ENCODE measurements at regions not wholly inside any gene's neighbourhood (a gene's known extent, or its start where the extent isn't known, plus 50 kb on each side); places are given as distances from the start of the nearest gene placed in this dataset.

- CTCF ChIA-PET: no interaction called here
Observed at GRCh38 chr18:61019338-61020301, 313.6 kb upstream of the CDH20 start.

GRCh38 chr18:61025596-61025995 lies 307.6 kb upstream of the CDH20 start:
- Mint-ChIP-seq H3K27me3 (no peaks in the 10 kb centered on the region), H3K4me1 (no peaks in the 10 kb centered on the region), H3K27ac (no peak overlapping the region), H3K4me3 (no peak overlapping the region), H3K36me3 (peaks cover 0 to 2% (median 0%) of the 10 kb centered on the region in 3 donors), H3K9me3 (peaks cover 4 to 32% (median 12%) of the 10 kb centered on the region in 5 donors)
- Histone ChIP-seq H3K27ac (ENCODE audit: low read depth, low read length) (no peak overlapping the region), H3K4me3 (ENCODE audit: low read length) (no peak overlapping the region), H3K4me1 (ENCODE audit: insufficient read depth, low read length) (no peaks in the 10 kb centered on the region), H3K9me3 (ENCODE audit: low read length) (no peaks in the 10 kb centered on the region), H3K27me3 (ENCODE audit: insufficient read depth, low read length, poor library complexity, severe bottlenecking) (no peaks in the 10 kb centered on the region), H3K36me3 (ENCODE audit: insufficient read depth, low read length) (no peaks in the 10 kb centered on the region)
- no peak for DNase-seq
- POLR2A ChIA-PET: no interaction called here
- CTCF ChIA-PET: no interaction called here

More at GRCh38 chr18:61019338-61020301, 313.6 kb upstream of the CDH20 start:
- POLR2A ChIA-PET: no interaction called here
- Mint-ChIP-seq H3K27me3 (no peaks in the 10 kb centered on the region), H3K27ac (no peak overlapping the region), H3K4me3 (no peak overlapping the region), H3K9me3 (peaks cover 5 to 18% (median 16%) of the 10 kb centered on the region in 5 donors), H3K4me1 (no peaks in the 10 kb centered on the region), H3K36me3 (peaks cover 0 to 2% (median 0%) of the 10 kb centered on the region in 3 donors)
- no peak overlapping the region for H3K4me3 ChIP-seq (ENCODE audit: low read length)
- H3K27me3 ChIP-seq (ENCODE audit: insufficient read depth, low read length, poor library complexity, severe bottlenecking): no peaks in the 10 kb centered on the region
- no peak overlapping the region for H3K27ac ChIP-seq (ENCODE audit: low read depth, low read length)
- no peaks in the 10 kb centered on the region for H3K9me3 ChIP-seq (ENCODE audit: low read length)
- no peaks in the 10 kb centered on the region for H3K4me1 ChIP-seq (ENCODE audit: insufficient read depth, low read length)
- H3K36me3 ChIP-seq (ENCODE audit: insufficient read depth, low read length): no peaks in the 10 kb centered on the region
- DNase-seq: no peak

GRCh38 chr18:61031626-61032025 lies 301.6 kb upstream of the CDH20 start:
- Mint-ChIP-seq H3K4me1 (no peaks in the 10 kb centered on the region), H3K27ac (no peak overlapping the region), H3K4me3 (no peak overlapping the region), H3K9me3 (peaks cover 0 to 21% (median 4%) of the 10 kb centered on the region in 5 donors), H3K27me3 (no peaks in the 10 kb centered on the region), H3K36me3 (no peaks in the 10 kb centered on the region)
- ChIA-PET POLR2A (no interaction called here), CTCF (no interaction called here)
- Histone ChIP-seq H3K36me3 (ENCODE audit: insufficient read depth, low read length) (no peaks in the 10 kb centered on the region), H3K27ac (ENCODE audit: low read depth, low read length) (no peak overlapping the region), H3K4me3 (ENCODE audit: low read length) (no peak overlapping the region), H3K9me3 (ENCODE audit: low read length) (no peaks in the 10 kb centered on the region), H3K27me3 (ENCODE audit: insufficient read depth, low read length, poor library complexity, severe bottlenecking) (no peaks in the 10 kb centered on the region), H3K4me1 (ENCODE audit: insufficient read depth, low read length) (no peaks in the 10 kb centered on the region)
- no peak for DNase-seq

GRCh38 chr18:61034580-61034979 lies 298.6 kb upstream of the CDH20 start:
- H3K36me3 Mint-ChIP-seq: no peaks in the 10 kb centered on the region
- CTCF ChIA-PET: no interaction called here
- H3K27me3 ChIP-seq (ENCODE audit: insufficient read depth, low read length, poor library complexity, severe bottlenecking): no peaks in the 10 kb centered on the region
- H3K27ac ChIP-seq (ENCODE audit: low read depth, low read length): no peak overlapping the region
- POLR2A ChIA-PET: no interaction called here
- H3K4me1 ChIP-seq (ENCODE audit: insufficient read depth, low read length): no peaks in the 10 kb centered on the region
- DNase-seq: no peak
- H3K4me1 Mint-ChIP-seq: no peaks in the 10 kb centered on the region
- no peak overlapping the region for H3K27ac Mint-ChIP-seq
- no peak overlapping the region for H3K4me3 ChIP-seq (ENCODE audit: low read length)
- no peaks in the 10 kb centered on the region for H3K36me3 ChIP-seq (ENCODE audit: insufficient read depth, low read length)
- no peak overlapping the region for H3K4me3 Mint-ChIP-seq
- H3K9me3 ChIP-seq (ENCODE audit: low read length): no peaks in the 10 kb centered on the region
- no peaks in the 10 kb centered on the region for H3K27me3 Mint-ChIP-seq
- peaks cover 0 to 14% (median 6%) of the 10 kb centered on the region in 5 donors for H3K9me3 Mint-ChIP-seq

GRCh38 chr18:61039251-61039650 lies 294.0 kb upstream of the CDH20 start:
- no peaks in the 10 kb centered on the region for H3K9me3 ChIP-seq (ENCODE audit: low read length)
- ChIA-PET CTCF (no interaction called here), POLR2A (no interaction called here)
- no peaks in the 10 kb centered on the region for H3K4me1 ChIP-seq (ENCODE audit: insufficient read depth, low read length)
- no peak overlapping the region for H3K4me3 Mint-ChIP-seq
- H3K27me3 Mint-ChIP-seq: no peaks in the 10 kb centered on the region
- H3K27ac Mint-ChIP-seq: no peak overlapping the region
- no peak for DNase-seq
- H3K36me3 ChIP-seq (ENCODE audit: insufficient read depth, low read length): no peaks in the 10 kb centered on the region
- no peaks in the 10 kb centered on the region for H3K27me3 ChIP-seq (ENCODE audit: insufficient read depth, low read length, poor library complexity, severe bottlenecking)
- H3K27ac ChIP-seq (ENCODE audit: low read depth, low read length): no peak overlapping the region
- H3K9me3 Mint-ChIP-seq: peaks cover 0 to 10% (median 3%) of the 10 kb centered on the region in 5 donors
- no peak overlapping the region for H3K4me3 ChIP-seq (ENCODE audit: low read length)
- no peaks in the 10 kb centered on the region for H3K36me3 Mint-ChIP-seq
- no peaks in the 10 kb centered on the region for H3K4me1 Mint-ChIP-seq

- no peaks in the 10 kb centered on the region for H3K4me1 ChIP-seq (ENCODE audit: insufficient read depth, low read length)
- Mint-ChIP-seq H3K36me3 (no peaks in the 10 kb centered on the region), H3K9me3 (peaks cover 0 to 28% (median 5%) of the 10 kb centered on the region in 5 donors), H3K27ac (no peak overlapping the region), H3K4me1 (no peaks in the 10 kb centered on the region), H3K27me3 (no peaks in the 10 kb centered on the region), H3K4me3 (no peak overlapping the region)
- no peaks in the 10 kb centered on the region for H3K9me3 ChIP-seq (ENCODE audit: low read length)
- ChIA-PET CTCF (no interaction called here), POLR2A (no interaction called here)
- DNase-seq: no peak
- H3K27me3 ChIP-seq (ENCODE audit: insufficient read depth, low read length, poor library complexity, severe bottlenecking): no peaks in the 10 kb centered on the region
- no peak overlapping the region for H3K27ac ChIP-seq (ENCODE audit: low read depth, low read length)
- no peak overlapping the region for H3K4me3 ChIP-seq (ENCODE audit: low read length)
- H3K36me3 ChIP-seq (ENCODE audit: insufficient read depth, low read length): no peaks in the 10 kb centered on the region
Observed at GRCh38 chr18:61047794-61048193, 285.4 kb upstream of the CDH20 start.

GRCh38 chr18:61057443-61057842 lies 275.8 kb upstream of the CDH20 start:
- Histone ChIP-seq H3K27ac (ENCODE audit: low read depth, low read length) (no peak overlapping the region), H3K4me1 (ENCODE audit: insufficient read depth, low read length) (no peaks in the 10 kb centered on the region), H3K27me3 (ENCODE audit: insufficient read depth, low read length, poor library complexity, severe bottlenecking) (no peaks in the 10 kb centered on the region), H3K36me3 (ENCODE audit: insufficient read depth, low read length) (no peaks in the 10 kb centered on the region), H3K4me3 (ENCODE audit: low read length) (no peak overlapping the region), H3K9me3 (ENCODE audit: low read length) (no peaks in the 10 kb centered on the region)
- Mint-ChIP-seq H3K9me3 (peaks cover 2 to 13% (median 11%) of the 10 kb centered on the region in 5 donors), H3K4me3 (no peak overlapping the region), H3K27ac (peak overlapping the region in 1 of 8 donors; percentile 36), H3K4me1 (no peaks in the 10 kb centered on the region), H3K27me3 (no peaks in the 10 kb centered on the region), H3K36me3 (no peaks in the 10 kb centered on the region)
- DNase-seq: no peak
- CTCF ChIA-PET: no interaction called here
- POLR2A ChIA-PET: no interaction called here

- DNase-seq: no peak
- Mint-ChIP-seq H3K27me3 (no peaks in the 10 kb centered on the region), H3K4me3 (no peak overlapping the region), H3K27ac (no peak overlapping the region), H3K9me3 (peaks cover 0 to 13% (median 8%) of the 10 kb centered on the region in 5 donors), H3K4me1 (no peaks in the 10 kb centered on the region), H3K36me3 (no peaks in the 10 kb centered on the region)
- no peak overlapping the region for H3K27ac ChIP-seq (ENCODE audit: low read depth, low read length)
- CTCF ChIA-PET: no interaction called here
- no peaks in the 10 kb centered on the region for H3K27me3 ChIP-seq (ENCODE audit: insufficient read depth, low read length, poor library complexity, severe bottlenecking)
- H3K4me1 ChIP-seq (ENCODE audit: insufficient read depth, low read length): no peaks in the 10 kb centered on the region
- POLR2A ChIA-PET: no interaction called here
- no peaks in the 10 kb centered on the region for H3K36me3 ChIP-seq (ENCODE audit: insufficient read depth, low read length)
- H3K4me3 ChIP-seq (ENCODE audit: low read length): no peak overlapping the region
- no peaks in the 10 kb centered on the region for H3K9me3 ChIP-seq (ENCODE audit: low read length)
Observed at GRCh38 chr18:61062258-61062657, 271.0 kb upstream of the CDH20 start.
